NCI-H748 (cell line): ENCODE measurements at regions not wholly inside any gene's neighbourhood (a gene's known extent, or its start where the extent isn't known, plus 50 kb on each side); places are given as distances from the start of the nearest gene placed in this dataset.
"Not testable (repeated sequence)": the region's sequence is repeated elsewhere in the genome, so short reads cannot be mapped to it uniquely, and the experiment has no call there.

Source experiments
- DNase-seq: peaks from one replicate; lab custom pipeline; 2025; ENCODE audit not compliant: unreplicated experiment; lab: John Stamatoyannopoulos, UW

GRCh38 chr1:201637282-201638079 lies 98.6 kb downstream of the NAV1 start:
- DNase-seq: peak; percentile 31

- DNase-seq: no peak
Measured at GRCh38 chr1:201639391-201639790, 100.5 kb downstream of the NAV1 start.

GRCh38 chr1:201639826-201640225 lies 100.9 kb downstream of the NAV1 start:
- DNase-seq: no peak

GRCh38 chr1:201640624-201641023 lies 101.7 kb downstream of the NAV1 start:
- DNase-seq: no peak

GRCh38 chr1:201641524-201642253 lies 102.8 kb downstream of the NAV1 start:
- no peak for DNase-seq

GRCh38 chr1:201643835-201644104 lies 104.8 kb downstream of the NAV1 start:
- DNase-seq: no peak

GRCh38 chr1:201644197-201644596 lies 105.3 kb downstream of the NAV1 start:
- no peak for DNase-seq

GRCh38 chr1:201645000-201645399 lies 106.1 kb downstream of the NAV1 start:
- DNase-seq: not testable (repeated sequence)

- no peak for DNase-seq
Measured at GRCh38 chr1:201645956-201646355, 107.0 kb downstream of the NAV1 start.

GRCh38 chr1:201646411-201647022 lies 107.6 kb downstream of the NAV1 start:
- DNase-seq: no peak

- no peak for DNase-seq
Measured at GRCh38 chr1:201647094-201647493, 108.2 kb downstream of the NAV1 start.

GRCh38 chr1:201647722-201648065 lies 108.8 kb downstream of the NAV1 start:
- DNase-seq: no peak

GRCh38 chr1:201648066-201648906 lies 109.4 kb downstream of the NAV1 start:
- peak; percentile 78 for DNase-seq

- peak; percentile 63 for DNase-seq
Measured at GRCh38 chr1:201648907-201649721, 110.2 kb downstream of the NAV1 start.

- DNase-seq: peak; percentile 83
Measured at GRCh38 chr1:201649761-201650622, 111.1 kb downstream of the NAV1 start.

GRCh38 chr1:201650623-201650933 lies 111.7 kb downstream of the NAV1 start:
- DNase-seq: no peak

GRCh38 chr1:201652181-201652580 lies 113.3 kb downstream of the NAV1 start:
- no peak for DNase-seq

- DNase-seq: peak; percentile 31
Measured at GRCh38 chr1:201653233-201653632, 114.3 kb downstream of the NAV1 start.

- DNase-seq: no peak
Measured at GRCh38 chr1:201653883-201654282, 115.0 kb downstream of the NAV1 start.

- no peak for DNase-seq
Measured at GRCh38 chr1:201655243-201655642, 116.3 kb downstream of the NAV1 start.
